ENCODE measurements at regions not wholly inside any gene's neighbourhood (a gene's known extent, or its start where the extent isn't known, plus 50 kb on each side); places are given as distances from the start of the nearest gene placed in this dataset.

GRCh38 chr11:91730620-91731019, 494.0 kb upstream of the FAT3 start:
- Histone ChIP-seq H3K27me3 (no peaks in the 10 kb centered on the region), H3K4me1 (no peaks in the 10 kb centered on the region), H3K27ac (no peak overlapping the region), H3K36me3 (no peaks in the 10 kb centered on the region), H3K4me3 (no peak overlapping the region), H3K9me3 (peaks cover 0 to 3% (median 0%) of the 10 kb centered on the region in 4 donors)
- DNase-seq (no peak), ATAC-seq (ENCODE audit: low FRiP score in 2 of 2) (no peak)
- 81 to 100% methylated on average over 3 to 4 of the region's 4 CpGs for WGBS, 2 donors
- TF ChIP-seq POLR2A (IDR thresholded peaks at IDR 0.05) = no peak
- no peak for TF ChIP-seq POLR2AphosphoS5 (IDR thresholded peaks at IDR 0.05)
- no peak for TF ChIP-seq EP300 (IDR thresholded peaks at IDR 0.05)
- TF ChIP-seq CTCF (IDR thresholded peaks at IDR 0.05) = no peak

GRCh38 chr11:91730057-91730456, 494.6 kb upstream of the FAT3 start:
- TF ChIP-seq POLR2A (IDR thresholded peaks at IDR 0.05) = no peak
- Histone ChIP-seq H3K27ac (no peak overlapping the region), H3K27me3 (no peaks in the 10 kb centered on the region), H3K9me3 (peaks cover 0 to 3% (median 0%) of the 10 kb centered on the region in 4 donors), H3K4me3 (no peak overlapping the region), H3K4me1 (no peaks in the 10 kb centered on the region), H3K36me3 (no peaks in the 10 kb centered on the region)
- DNase-seq = no peak
- ATAC-seq (ENCODE audit: low FRiP score in 2 of 2) = no peak

- WGBS, 2 donors = 57 to 67% methylated on average over 5 of the region's 5 CpGs
- no peak for ATAC-seq (ENCODE audit: low FRiP score in 2 of 2)
- H3K9me3 ChIP-seq = no peaks in the 10 kb centered on the region
Observed at GRCh38 chr11:91717169-91717568, 507.4 kb upstream of the FAT3 start.

GRCh38 chr11:91707652-91708482, 516.8 kb upstream of the FAT3 start:
- Histone ChIP-seq H3K9me3 (no peaks in the 10 kb centered on the region), H3K4me1 (no peaks in the 10 kb centered on the region), H3K36me3 (no peaks in the 10 kb centered on the region), H3K4me3 (no peak overlapping the region), H3K27ac (no peak overlapping the region), H3K27me3 (no peaks in the 10 kb centered on the region)
- DNase-seq = no peak
- 61 to 68% methylated on average over 2 of the region's 2 CpGs for WGBS, 2 donors
- ATAC-seq (ENCODE audit: low FRiP score in 2 of 2) = no peak
- TF ChIP-seq POLR2A (IDR thresholded peaks at IDR 0.05) = no peak

More at GRCh38 chr11:91717169-91717568, 507.4 kb upstream of the FAT3 start:
- no peaks in the 10 kb centered on the region for H3K27me3 ChIP-seq
- no peak for DNase-seq
- no peak overlapping the region for H3K4me3 ChIP-seq
- H3K27ac ChIP-seq = no peak overlapping the region
- H3K4me1 ChIP-seq = no peaks in the 10 kb centered on the region
- TF ChIP-seq POLR2AphosphoS5 (IDR thresholded peaks at IDR 0.05) (no peak), EP300 (IDR thresholded peaks at IDR 0.05) (no peak), POLR2A (IDR thresholded peaks at IDR 0.05) (no peak), CTCF (IDR thresholded peaks at IDR 0.05) (no peak)
- no peaks in the 10 kb centered on the region for H3K36me3 ChIP-seq

GRCh38 chr11:91703042-91703441, 521.6 kb upstream of the FAT3 start:
- WGBS, 2 donors = 82 to 86% methylated on average over 1 of the region's 1 CpG

More at GRCh38 chr11:91703042-91703441, 521.6 kb upstream of the FAT3 start:
- DNase-seq = no peak
- Histone ChIP-seq H3K27me3 (no peaks in the 10 kb centered on the region), H3K4me3 (no peak overlapping the region), H3K36me3 (no peaks in the 10 kb centered on the region), H3K9me3 (no peaks in the 10 kb centered on the region), H3K4me1 (no peaks in the 10 kb centered on the region), H3K27ac (no peak overlapping the region)
- TF ChIP-seq POLR2A (IDR thresholded peaks at IDR 0.05) (no peak), POLR2AphosphoS5 (IDR thresholded peaks at IDR 0.05) (no peak), EP300 (IDR thresholded peaks at IDR 0.05) (no peak), CTCF (IDR thresholded peaks at IDR 0.05) (no peak)
- no peak for ATAC-seq (ENCODE audit: low FRiP score in 2 of 2)
